OCI-LY7 (cell line): ENCODE measurements at regions not wholly inside any gene's neighbourhood (a gene's known extent, or its start where the extent isn't known, plus 50 kb on each side); places are given as distances from the start of the nearest gene placed in this dataset.

Experiments used
- CTCF ChIP-seq: fragments of 200-600 bp; sonication (generic); conservative IDR thresholded peaks from 2 replicates; pipeline ENCODE4 v1.5.1; 2014; ENCODE audit warnings: mild to moderate bottlenecking, antibody characterized with exemption, low read length, moderate library complexity, mixed read lengths
- EZH2phosphoT487 ChIP-seq: fragments of 200-600 bp; sonication (generic); IDR thresholded peaks from 2 replicates; pipeline ENCODE4 v1.6.1; 2018; ENCODE audit warnings: low read depth, borderline replicate concordance, mild to moderate bottlenecking, mixed run types, antibody characterized with exemption, low read length, moderate library complexity, mixed read lengths

- TF ChIP-seq CTCF, result no peak
- TF ChIP-seq EZH2phosphoT487, result no peak
These were observed 113.6 kb downstream of the LRATD1 start for GRCh38 chr2:14746133-14746532.
